ENCODE measurements at regions not wholly inside any gene's neighbourhood (a gene's known extent, or its start where the extent isn't known, plus 50 kb on each side); places are given as distances from the start of the nearest gene placed in this dataset.

DNA sequence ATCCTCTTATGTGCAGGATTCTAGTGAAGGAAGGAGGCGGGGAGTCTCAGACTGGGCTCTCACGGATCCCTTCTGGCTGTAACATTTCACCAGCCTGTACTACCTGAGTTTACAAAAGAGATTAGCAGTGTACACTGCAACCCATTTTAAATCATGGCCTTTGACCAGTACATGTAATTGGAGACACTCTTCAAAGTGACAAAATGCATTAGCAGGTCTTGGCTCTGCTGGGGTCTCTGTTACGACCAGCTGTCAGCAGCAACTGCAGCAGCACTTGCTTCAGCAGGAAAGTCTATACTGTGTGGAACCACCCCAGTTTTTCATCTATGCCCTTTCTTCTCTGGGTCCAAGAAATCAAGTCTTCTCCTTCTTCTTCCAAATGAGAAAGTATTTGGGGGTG is 322.8 kb upstream of the ASIC2 start:
- TF ChIP-seq, protein P1, sequence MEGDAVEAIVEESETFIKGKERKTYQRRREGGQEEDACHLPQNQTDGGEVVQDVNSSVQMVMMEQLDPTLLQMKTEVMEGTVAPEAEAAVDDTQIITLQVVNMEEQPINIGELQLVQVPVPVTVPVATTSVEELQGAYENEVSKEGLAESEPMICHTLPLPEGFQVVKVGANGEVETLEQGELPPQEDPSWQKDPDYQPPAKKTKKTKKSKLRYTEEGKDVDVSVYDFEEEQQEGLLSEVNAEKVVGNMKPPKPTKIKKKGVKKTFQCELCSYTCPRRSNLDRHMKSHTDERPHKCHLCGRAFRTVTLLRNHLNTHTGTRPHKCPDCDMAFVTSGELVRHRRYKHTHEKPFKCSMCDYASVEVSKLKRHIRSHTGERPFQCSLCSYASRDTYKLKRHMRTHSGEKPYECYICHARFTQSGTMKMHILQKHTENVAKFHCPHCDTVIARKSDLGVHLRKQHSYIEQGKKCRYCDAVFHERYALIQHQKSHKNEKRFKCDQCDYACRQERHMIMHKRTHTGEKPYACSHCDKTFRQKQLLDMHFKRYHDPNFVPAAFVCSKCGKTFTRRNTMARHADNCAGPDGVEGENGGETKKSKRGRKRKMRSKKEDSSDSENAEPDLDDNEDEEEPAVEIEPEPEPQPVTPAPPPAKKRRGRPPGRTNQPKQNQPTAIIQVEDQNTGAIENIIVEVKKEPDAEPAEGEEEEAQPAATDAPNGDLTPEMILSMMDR (IDR thresholded peaks at IDR 0.05; ENCODE audit: low read depth, low read length) = no peak
- no peaks in the 10 kb centered on the region for H3K4me1 ChIP-seq
- H3K9me3 ChIP-seq = no peaks in the 10 kb centered on the region
- no peaks in the 10 kb centered on the region for H3K36me3 ChIP-seq
- H3K4me3 ChIP-seq (ENCODE audit: low read depth, low read length) = no peak overlapping the region
- no peak for DNase-seq
- H3K27me3 ChIP-seq = peaks cover 42% of the 10 kb centered on the region

DNA sequence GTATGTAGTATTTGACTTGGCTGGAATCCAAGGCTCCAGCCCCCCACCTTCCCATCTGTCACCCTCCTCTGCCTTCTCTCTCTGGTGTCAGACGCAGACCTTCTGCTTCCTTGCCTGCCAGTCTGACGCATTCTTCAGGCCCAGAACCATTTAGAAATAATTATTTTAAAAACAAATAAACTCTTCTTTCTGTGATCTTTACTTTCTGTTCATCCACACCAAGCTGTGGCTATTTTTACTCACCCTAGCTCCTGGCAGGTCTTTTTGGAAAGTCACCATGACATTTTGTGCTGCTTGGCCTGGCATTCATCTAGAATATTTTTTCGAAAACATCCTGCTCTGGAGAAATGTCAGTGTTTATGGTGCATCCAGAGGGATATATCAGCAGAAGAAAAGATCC is 330.7 kb upstream of the ASIC2 start:
- Histone ChIP-seq H3K4me1 (no peaks in the 10 kb centered on the region), H3K36me3 (no peaks in the 10 kb centered on the region), H3K4me3 (ENCODE audit: low read depth, low read length) (no peak overlapping the region), H3K9me3 (no peaks in the 10 kb centered on the region), H3K27me3 (peaks cover 19% of the 10 kb centered on the region)
- DNase-seq = no peak
- TF ChIP-seq, protein P1 (IDR thresholded peaks at IDR 0.05; ENCODE audit: low read depth, low read length) = no peak

DNA sequence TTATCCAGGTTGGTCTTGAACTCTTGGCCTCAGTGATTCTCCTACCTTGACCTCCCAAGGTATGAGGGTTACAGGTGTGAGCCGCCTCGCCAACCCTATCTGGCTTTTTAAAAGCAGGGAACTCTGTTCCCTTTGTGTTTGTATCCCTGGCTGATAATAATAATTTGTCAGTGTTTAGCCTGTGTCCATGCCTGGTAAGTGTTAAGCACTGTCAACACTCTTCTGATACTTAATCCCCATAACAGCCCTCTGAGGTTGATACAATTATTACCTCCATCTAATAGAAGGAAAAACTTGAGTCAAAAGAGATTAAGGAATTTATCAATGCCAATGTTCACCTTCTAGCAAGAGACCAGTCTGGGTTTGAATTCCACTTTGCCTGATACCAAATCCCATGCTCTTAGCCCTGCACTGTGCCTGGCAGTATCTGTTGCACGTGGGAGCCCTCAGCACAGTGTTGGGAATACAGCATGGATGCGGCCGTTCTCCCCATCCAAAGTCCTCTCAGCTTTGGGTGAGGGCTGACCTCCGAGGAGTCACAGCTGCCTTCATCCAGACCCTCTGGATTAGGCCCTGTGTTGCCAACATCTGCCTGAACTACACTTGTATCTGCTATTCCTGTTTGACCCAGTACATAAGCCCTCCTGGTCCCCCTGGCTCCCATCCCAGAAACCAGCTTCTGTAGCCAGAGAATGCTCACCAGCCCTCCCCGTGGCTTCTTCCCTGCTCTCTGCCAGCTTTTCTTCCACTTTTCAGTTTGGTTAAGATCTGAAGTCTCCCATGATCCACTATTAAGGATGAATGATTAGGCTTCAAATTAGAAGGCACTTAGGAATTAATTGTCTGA is 335.6 kb upstream of the ASIC2 start:
- Histone ChIP-seq H3K4me1 (no peaks in the 10 kb centered on the region), H3K36me3 (no peaks in the 10 kb centered on the region), H3K9me3 (no peaks in the 10 kb centered on the region), H3K4me3 (ENCODE audit: low read depth, low read length) (no peak overlapping the region), H3K27me3 (peaks cover 6% of the 10 kb centered on the region)
- DNase-seq = no peak
- TF ChIP-seq, protein P1 (IDR thresholded peaks at IDR 0.05; ENCODE audit: low read depth, low read length) = no peak

DNA sequence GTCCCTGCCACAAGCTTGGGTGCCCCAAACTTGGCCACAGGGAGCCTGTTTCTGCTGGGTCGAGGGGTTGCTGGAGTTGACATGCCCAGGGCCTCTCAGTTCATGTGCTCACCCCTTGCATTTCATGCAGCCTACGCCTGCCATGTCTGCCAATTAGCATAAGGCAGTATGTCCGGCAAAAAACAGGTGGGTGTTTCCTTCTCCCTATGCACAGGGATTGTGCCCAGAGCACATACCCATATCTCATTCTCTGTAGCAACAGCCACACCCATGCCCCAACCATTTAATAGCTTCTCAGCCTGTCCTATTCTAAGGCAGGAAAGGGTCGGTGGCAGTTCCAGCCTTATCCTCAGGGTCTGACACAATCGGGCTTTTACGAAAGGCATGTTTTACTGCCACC is 340.4 kb upstream of the ASIC2 start:
- no peaks in the 10 kb centered on the region for H3K36me3 ChIP-seq
- DNase-seq = no peak
- no peak overlapping the region for H3K4me3 ChIP-seq (ENCODE audit: low read depth, low read length)
- peaks cover 22% of the 10 kb centered on the region; the same call in 1 of the 2 replicates for H3K27me3 ChIP-seq
- H3K4me1 ChIP-seq = no peaks in the 10 kb centered on the region
- H3K9me3 ChIP-seq = no peaks in the 10 kb centered on the region
- TF ChIP-seq, protein P1 (IDR thresholded peaks at IDR 0.05; ENCODE audit: low read depth, low read length) = no peak

DNA sequence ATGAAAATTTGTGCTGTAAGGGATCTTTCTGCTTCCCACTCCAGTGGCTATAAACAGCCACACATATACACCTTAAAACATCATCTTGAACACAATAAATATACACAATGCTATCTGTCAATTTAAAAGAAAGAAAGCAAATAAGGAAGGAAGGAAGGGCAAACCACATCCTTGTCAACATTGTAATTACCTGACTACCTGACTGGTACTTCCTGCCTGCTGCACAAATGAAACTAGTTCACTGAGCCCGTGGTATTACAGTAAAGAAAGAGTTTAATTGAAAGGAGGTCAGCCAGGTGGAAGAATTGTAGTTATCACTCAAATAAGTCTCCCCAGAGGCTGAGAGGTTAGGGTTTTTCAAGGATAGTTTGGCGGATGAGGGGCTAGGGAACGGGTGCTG is 344.4 kb upstream of the ASIC2 start:
- no peak for DNase-seq
- peaks cover 26% of the 10 kb centered on the region; the same call in 1 of the 2 replicates for H3K27me3 ChIP-seq
- H3K36me3 ChIP-seq = no peaks in the 10 kb centered on the region
- H3K4me1 ChIP-seq = no peaks in the 10 kb centered on the region
- H3K4me3 ChIP-seq (ENCODE audit: low read depth, low read length) = no peak overlapping the region
- no peaks in the 10 kb centered on the region for H3K9me3 ChIP-seq
- TF ChIP-seq, protein P1 (IDR thresholded peaks at IDR 0.05; ENCODE audit: low read depth, low read length) = no peak
